ENCODE measurements at regions not wholly inside any gene's neighbourhood (a gene's known extent, or its start where the extent isn't known, plus 50 kb on each side); places are given as distances from the start of the nearest gene placed in this dataset.

DNA sequence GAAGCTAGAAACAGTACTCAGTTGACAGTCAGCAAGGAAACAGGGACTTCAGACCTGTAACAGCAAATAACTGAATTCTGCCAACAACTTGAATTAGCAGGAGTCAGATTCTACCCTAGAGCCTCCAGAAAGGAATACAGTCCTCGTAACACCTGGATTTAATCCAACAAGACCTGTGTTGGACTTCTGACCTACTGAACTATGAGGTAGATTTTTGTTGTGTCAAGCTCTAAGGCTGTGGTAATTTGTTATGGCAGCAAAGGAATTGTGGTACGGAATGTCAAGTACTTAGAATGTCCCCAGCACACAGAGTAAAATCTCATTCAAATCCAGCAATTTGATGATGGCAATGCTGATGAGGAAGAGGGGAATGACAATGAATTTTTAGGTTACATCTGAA lies 234.1 kb downstream of the LRRN1 start:
- TF ChIP-seq POLR2AphosphoS5 (IDR thresholded peaks at IDR 0.05; ENCODE audit: borderline replicate concordance, low read depth, low read length) (no peak), FOXP2 (optimal IDR thresholded peaks at IDR 0.05; ENCODE audit: control extremely low read depth, extremely low read length, insufficient read depth) (no peak), EZH2 (IDR thresholded peaks at IDR 0.05) (no peak)
